Stomach (tissue), 4 donors: ENCODE measurements at regions not wholly inside any gene's neighbourhood (a gene's known extent, or its start where the extent isn't known, plus 50 kb on each side); places are given as distances from the start of the nearest gene placed in this dataset.

Experiments
- CTCF ChIP-seq, 7 experiments: fragments of 450-650 bp in 4 of 7; fragments of 200-600 bp in 3 of 7; sonication (generic) in 3 of 7; IDR thresholded peaks; one replicate each; pipeline ENCODE4 v1.5.1; 2016 to 2019; ENCODE audit warnings: antibody characterized with exemption in 7 of 7, control low read depth in 2 of 7, mild to moderate bottlenecking in 1 of 7
- POLR2A ChIP-seq, 4 donors: fragments of 450-650 bp; IDR thresholded peaks; one replicate each; pipeline ENCODE4 v1.6.1; 2016; ENCODE audit warnings: antibody characterized with exemption in 4 of 4, control low read depth in 2 of 4, mild to moderate bottlenecking in 1 of 4, moderate library complexity in 1 of 4

GRCh38 chr11:112658431-112658878, 302.8 kb upstream of the NCAM1 start:
- no peak for TF ChIP-seq CTCF (IDR thresholded peaks at IDR 0.05)
- no peak for TF ChIP-seq POLR2A (IDR thresholded peaks at IDR 0.05)
